NCI-H748 treated with DMSO at 0.1 percent for 48 hours (cell line): ENCODE measurements at regions not wholly inside any gene's neighbourhood (a gene's known extent, or its start where the extent isn't known, plus 50 kb on each side); places are given as distances from the start of the nearest gene placed in this dataset.

Source experiments
- DNase-seq: peaks from one replicate; lab custom pipeline; 2025; lab: John Stamatoyannopoulos, UW

DNA sequence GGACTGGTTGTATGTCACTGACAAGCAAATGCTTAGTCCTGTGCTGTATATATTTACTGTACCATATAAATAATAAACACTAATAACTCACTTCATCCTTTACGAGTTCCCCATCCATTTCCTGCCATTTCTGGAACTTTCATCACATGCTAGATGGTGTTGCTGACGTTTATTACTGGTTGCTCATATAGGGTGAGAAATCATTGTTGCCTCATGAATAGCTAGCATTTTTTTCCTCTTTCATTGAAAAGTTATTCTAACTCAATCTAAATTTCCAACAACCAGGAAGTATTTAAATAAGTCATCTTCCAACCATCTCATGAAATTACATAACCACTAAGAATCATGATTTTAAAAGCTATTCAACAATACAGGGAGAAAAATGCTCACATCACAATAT lies 88.6 kb upstream of the RCN1 start:
- DNase-seq: no peak

DNA sequence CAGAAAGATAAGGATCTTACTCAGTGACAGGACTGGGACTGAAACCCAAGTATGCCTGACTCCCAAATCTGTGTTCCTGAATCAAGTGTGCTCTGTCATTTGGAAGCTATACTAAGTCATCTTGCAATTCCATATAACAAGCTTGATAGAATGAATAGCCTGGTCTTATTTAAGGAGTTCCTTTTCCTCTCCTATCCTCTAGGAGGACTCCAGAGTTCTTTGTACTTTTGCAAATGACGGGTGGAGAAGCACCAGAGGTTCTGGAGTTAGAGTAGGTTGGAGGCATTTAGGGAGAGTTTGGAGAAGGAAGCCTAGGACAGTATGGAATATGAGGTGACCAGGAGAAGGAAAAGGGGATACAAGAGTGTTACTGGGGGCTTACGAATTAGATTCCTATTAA lies 92.9 kb upstream of the RCN1 start:
- no peak for DNase-seq

DNA sequence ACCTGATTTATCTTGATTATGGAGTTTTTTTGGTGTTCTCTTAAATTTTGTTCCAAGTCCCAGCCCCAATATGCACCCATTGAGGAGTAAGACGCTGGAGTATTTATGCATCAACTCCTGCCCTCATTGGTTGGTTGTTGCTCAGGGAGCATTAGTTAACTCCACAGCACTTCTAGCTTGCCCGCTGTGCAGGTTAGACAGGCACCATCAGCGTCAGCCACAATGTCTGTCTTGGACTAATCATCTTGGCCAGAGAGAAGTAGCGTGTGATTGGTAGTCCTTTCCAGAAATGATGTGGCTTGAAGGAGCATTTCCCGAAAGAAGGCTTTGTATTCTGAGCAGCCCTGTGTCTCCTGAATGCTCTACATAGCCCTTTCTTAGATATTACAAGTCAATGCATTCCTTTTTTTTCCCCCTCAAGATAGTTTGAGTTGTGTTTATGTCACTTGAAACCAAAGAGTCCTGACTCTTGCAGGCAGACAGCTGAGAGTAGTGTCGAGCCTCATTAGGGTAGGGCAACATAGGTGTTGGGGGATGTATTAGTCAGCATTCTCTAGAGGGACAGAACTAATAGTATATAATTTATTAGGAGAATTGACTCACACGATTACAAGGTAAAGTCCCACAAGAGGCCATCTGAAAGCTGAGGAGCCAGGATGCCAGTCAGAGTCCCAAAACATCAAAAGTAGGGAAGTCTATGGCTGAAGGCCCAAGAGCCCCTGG lies 94.6 kb upstream of the RCN1 start:
- DNase-seq: no peak

DNA sequence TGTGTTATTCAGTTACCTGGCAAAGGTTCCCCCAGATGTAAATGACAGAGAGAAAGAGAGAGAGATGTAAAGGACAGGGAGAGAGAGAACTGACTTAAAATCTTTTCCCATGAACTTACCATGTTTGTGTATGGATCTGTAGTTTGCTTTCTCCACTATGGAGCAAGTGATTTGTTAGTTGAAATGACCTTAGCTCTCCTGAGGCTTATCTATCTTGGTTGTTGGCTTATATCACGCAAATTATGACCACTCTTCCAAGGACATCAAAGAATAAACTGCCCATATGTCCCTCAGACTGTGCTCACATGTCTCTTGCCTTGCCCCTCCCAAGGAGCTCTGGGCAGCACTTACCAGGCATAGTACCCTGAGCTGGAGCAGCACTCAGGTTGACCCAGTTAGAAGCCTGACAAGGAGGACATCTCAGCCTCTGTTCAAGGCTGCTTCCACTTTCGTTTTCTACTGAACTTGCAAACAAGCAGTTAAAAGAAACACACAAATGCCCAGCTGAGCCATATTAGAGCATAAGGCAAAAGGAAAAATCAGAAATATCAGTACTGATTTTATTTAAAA lies 95.3 kb upstream of the RCN1 start:
- DNase-seq: no peak

DNA sequence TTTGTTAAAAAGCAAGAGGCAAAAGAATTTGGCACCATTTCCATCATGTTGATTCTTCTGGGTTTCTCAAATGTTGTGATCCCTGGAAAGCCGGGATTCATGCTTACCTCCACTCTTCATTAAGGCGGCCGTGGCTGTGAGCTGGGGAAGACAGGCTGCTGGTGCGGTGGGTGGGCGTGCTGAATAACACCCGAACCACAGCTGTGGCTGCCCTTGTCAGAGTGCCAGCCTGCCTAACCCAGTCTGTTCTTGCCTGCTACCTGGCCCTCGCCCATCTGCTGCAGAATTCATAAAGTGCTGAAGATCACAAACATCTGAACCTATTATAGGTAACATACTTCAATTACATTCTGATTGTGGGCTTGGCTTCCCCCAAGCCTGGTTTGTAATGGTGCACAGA lies 95.8 kb upstream of the RCN1 start:
- DNase-seq: no peak

DNA sequence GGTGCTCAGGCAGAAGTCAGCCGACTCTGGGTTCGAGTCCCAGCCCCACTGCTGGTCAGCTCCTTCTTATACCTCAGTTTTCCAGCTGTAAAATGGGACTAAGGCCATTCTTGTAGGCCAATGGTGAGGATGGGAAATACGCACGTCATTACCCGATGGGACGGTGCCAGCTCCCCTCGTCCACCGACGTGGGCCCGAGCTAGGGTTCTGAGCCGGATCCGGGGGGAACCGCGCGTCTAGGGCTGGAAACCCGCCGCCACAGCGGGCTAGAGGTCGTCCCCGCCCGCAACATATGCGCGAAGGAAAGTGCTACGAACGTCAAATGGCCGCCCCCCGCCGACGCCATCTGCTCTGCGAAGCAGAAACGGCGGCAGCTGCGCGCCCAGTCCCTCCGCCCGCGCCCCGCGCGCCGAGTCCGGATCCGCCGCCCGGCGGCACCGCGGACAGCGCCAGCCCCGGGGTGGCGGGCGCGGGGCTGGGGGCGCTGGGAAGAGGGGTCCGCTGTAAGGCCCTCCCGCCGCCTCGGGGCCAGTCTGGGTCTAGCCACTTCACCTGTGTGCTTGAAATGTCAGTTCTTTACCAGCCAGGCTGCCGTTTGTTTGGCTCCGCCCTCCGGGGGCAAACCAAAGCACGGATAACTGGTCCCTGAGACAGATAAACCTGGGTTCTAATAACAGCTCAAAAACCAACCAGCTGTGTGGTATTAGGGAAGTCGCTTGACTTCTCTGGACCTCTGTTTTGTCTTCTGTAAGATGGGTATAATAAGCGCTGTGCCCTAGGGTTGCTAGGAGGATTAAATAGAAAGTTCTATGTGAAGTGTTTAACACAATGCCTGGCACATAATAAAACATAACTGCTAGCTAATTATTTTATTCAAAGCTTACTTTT lies 103.5 kb upstream of the RCN1 start:
- DNase-seq: no peak

DNA sequence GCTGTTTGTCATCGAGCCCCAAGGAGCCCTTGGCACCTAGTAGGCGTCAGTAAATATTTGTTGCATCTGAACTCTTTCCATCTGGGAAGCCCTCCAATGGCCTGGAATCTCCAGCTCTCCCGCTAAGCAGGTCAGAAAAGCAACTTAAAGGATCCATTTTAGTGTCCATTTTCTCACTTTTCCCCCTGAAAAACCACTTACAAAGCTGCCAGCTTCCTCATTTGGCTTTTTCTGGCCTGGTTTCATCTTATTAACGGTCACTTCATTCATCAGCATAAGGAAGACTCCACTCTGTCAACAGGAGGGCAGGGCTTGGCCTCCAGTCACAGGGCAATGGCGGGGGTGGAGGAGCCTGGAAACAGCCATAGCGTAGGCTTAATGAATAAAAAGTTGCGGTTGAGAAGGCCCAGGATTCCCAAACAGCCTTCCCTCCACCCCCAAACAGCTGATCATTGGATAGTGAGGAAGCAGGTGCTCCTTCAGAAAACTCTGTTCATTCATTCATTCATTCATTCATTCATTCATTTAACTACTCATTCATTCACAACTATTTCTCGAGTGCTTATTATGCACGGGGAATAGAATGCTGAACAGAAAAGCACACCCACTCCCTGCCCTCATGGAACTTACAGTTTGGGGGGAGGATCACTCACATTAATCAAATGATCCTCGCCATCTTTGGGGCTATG lies 104.5 kb upstream of the RCN1 start:
- DNase-seq: no peak

DNA sequence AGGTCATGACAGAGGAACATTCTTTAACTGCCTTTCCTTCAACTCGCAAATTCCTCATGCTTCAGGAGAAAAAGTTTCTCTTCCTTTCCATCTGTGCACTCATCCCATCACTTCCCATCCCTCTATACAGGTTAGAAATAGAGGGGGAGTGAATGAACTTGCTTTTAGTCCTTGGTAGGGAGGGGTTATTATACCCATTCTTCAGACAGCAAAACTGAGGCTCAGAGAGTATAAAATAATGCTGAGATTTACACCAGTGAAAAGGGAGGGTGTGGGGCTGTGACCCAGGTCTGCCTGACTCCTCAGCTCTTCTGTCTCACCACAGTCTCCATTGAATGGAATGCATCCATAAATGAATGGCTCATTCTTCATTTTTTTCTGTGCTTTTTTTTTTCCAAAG lies 109.4 kb upstream of the RCN1 start:
- DNase-seq: no peak

DNA sequence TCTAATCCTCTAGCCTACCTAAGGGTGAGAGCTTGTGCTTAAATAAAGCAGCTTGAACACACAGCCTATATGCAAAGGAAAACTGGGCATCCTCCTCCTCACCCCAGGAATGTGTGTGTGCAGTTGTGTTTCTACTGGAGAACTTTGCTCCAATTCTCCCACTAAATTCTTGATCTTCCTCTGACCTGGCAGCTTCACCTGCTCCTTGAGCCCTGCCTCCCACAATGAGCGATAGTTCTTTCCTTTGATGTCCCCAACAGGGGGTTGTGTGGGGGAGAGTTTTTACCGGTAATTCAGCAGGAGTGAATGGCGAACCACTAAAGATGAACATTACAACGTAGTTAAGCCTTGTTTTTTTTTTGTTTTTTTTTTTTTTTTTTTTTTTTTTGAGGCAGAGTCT lies 113.5 kb upstream of the RCN1 start:
- DNase-seq: no peak

DNA sequence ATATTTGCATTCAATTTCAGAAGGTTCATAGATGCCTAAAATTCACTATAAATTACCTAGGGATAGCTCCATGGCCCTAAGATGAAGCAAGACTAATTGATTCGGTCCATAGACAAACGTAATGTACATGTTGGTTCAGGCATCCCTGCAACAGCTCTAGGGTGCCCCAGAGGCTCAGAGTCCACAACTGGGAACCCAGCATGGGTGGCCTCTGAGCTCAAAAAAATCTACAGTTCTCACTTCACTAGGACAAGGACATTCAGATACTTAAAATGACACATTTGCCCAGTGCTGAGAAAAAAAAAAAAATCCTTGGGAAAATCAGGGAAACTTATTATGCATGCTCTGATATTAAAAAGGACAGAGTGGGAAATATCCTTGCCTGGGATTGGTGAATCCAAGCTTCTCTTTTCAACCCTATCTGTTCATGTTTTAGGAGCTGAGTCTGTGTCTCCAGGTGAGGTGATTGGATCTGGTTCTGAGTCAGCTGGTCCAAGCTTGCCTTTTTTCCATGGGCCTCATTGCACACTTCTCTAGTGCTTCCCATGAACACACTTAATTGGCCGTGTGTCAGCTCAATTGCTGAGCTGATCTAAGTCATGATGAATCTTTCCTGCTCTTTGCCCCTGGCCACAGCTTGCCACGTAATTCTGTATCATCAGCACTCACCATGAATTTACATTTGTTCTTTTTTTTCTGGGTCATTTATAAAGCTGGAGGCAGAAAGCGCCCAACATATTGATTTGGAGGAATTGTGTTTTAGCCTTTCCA lies 116.3 kb upstream of the RCN1 start:
- no peak for DNase-seq

DNA sequence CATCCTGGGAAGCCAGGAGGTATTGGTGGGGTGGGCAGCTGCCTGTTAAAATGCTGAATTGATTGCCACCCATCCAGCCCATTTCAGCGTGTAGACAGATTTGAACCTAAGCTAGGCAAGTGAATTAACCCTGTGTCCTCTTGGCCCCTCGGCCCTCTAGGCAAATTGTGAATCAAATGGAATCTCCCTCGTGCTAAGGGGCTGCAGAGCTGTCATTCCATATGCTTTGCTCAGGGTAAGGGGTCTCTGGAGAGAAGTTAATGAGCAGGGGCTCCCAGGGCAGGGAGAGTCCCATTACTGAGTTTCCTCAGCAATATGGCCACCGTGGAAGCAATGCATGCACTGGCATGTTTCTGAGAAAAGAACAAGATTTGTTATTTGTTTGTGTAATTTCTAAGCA lies 117.7 kb upstream of the RCN1 start:
- no peak for DNase-seq

DNA sequence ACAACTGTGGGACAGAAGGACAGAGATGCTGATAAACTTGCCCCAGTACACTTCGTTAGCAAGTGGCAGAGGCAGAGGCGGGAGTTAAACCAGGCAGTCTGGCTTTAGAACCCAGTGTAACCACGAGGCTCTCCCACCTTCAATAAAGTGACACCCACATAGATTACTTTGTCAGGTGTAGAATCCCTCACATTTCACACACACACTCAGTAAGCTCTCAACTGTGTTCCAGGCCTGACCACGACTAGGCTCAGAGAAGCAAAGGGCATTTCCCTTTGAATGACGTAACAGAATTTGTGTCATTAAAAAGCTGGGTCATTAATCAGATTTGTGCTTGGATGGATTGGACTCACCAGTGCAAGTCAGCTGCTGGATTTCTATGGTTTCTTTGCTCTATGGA lies 118.3 kb upstream of the RCN1 start:
- DNase-seq: no peak

DNA sequence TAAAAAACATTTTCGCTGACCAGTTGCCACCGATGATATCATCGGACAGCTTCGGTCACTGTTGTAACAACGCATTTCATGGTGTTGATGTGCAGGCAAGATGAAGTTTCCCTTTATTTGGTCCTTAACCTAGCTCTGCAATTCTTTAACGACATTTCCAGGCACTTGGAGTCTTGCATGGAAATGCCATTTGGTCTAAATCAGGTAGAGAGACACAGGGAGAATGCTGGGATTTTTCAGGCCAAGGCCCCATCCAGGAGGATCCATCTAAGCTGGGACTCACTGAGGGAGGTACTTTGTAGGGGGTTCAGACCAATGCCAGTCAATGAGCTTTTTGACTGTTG lies 121.5 kb upstream of the RCN1 start:
- DNase-seq: no peak

DNA sequence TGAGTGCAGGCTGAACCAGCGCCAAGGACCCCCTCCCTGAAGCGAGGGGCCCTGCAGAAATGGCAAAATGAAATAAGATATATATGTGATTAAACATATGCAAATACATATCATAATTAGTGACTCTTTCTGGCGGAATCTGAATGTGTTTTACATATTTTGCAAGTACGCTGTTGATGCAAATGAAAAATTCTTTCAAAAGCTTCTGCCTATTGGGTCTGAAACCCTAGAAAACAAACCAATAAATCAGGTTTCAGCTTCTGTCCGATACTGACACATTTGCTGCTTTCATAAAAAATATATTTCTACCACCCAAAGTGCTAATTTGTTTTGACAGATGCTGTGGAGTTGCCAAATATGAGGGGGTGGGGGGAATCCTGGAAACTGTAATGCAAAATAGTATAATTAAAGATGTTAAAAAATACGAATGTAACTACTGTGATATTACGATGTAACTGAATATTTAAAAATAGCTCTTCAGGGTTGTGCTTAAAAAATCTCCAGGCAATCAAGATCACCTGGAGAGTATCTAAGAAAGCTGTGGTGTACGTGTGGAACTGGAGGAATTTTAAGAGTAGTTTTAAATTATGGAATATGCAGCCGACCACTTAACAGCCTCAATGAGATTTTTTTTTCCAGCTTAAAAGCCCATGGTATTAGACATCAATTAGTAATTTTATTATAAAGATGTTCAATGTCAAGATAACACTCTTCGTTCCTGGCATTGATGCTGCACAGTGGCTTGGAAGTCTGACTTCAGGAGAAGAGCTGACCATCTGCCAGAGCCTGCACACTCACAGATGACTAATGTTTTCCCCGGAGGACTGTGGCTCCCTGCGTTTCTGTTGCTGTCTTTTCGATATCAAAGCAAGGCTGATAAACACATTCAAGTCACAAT lies 122.2 kb upstream of the RCN1 start:
- no peak for DNase-seq

DNA sequence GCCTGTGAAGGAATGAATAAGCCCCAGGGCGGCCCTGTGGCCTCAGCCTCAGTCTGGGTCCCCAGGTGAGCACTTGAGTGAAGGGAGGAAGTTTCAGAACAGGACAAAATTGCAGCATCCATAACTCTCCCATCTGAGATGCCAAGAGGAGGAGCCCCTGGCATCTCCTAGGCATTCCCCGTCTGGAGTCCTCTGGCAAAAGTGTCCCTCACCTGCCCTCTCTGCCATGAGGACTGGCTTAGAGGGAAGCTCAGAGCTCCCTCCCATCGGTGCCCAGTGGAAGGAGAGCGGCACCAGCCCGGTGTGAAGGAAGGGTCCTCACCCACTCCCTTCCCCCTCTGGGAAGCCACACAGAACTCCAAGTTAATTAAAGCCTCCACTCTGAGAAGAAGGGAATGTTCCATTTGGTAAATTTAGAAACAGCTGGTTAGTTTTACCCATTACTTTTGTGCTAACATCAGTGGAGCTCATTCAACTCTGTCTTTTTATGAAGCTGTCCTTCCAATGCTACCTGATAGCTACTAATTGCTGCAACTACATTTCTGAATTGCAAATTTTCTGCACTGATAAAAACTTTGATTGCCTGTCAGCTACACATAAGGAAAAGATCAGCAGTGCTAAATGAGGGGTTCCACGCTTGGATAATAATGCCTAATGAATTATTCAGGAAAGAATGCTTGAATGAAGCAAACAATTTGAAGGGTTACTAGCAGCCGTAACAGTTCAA lies 123.3 kb upstream of the RCN1 start:
- no peak for DNase-seq

DNA sequence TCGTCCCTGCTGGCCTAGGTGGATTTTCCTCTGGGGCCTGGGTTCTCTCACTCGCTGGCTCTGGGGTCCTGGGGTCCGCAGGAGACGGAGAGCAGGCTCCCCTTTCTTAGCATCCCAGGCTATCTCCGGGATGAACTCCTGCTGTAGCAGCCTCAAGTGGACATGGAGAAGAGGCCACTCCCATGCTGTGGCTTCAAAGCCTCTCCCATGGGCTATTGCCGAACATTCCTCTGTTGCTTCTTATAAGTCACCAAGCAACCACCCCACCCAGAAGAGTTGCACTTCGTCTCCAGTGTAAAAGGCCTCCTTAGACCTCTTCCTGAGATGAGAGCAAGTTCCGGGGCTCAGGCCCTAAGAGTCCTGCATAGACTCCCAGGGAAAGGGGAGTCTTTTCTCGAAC lies 124.0 kb upstream of the RCN1 start:
- no peak for DNase-seq

DNA sequence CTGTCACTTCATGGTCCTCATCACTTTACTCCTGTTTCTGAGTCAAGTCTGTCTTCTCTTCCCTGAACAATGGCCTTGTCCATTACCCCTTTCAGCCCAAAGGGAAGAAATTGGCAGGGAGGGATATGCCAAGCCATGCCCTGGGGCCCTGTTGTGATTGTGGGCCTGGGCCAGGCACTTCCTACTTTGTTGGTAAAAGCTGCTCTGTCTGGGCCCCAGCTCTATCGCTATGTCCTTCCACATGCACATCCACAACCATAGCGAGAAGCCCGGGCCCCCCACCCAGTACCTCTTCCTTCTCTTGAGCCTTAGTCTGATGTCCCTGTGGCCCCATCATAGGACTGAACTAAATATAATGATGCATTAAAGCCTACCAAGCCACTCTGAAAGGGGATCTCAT lies 126.7 kb upstream of the RCN1 start:
- no peak for DNase-seq

DNA sequence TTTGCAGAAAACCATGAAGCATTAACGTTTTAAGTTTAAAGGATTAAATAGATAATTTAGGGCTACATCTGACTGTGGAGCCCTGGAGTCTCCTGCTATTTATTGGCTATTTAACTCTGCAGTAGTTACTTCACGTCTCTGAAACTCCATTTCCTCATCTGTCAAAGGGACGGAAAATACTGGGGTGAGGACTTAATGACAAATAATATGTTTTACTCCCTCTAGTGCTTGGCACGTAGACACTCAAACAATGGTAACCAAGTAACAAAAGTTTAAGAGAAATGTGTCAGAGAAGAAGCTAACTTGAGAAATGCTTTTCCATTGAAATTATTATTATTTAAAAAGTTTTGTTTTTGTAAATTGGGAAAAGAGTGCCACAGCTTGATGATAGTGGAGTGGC lies 130.7 kb upstream of the RCN1 start:
- DNase-seq: no peak

DNA sequence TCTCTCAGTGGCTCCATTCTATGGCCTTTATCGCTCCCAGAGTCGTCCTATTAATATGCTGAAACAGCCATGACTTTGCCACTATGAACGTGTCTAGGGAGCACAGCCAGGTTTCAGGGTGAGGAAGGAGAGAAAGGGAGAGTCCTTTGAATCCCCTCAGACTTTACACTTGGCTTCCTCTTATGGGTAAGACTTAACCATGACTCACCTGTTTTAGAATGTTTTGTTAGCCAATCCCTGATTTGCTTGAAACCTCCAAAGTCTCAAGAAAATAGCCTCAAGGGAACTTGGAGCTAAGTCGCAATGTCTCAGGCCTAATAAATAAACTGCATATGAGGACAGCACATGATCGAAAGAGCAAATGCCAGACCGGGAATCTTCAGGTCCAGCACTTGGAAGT lies 131.2 kb upstream of the RCN1 start:
- no peak for DNase-seq

DNA sequence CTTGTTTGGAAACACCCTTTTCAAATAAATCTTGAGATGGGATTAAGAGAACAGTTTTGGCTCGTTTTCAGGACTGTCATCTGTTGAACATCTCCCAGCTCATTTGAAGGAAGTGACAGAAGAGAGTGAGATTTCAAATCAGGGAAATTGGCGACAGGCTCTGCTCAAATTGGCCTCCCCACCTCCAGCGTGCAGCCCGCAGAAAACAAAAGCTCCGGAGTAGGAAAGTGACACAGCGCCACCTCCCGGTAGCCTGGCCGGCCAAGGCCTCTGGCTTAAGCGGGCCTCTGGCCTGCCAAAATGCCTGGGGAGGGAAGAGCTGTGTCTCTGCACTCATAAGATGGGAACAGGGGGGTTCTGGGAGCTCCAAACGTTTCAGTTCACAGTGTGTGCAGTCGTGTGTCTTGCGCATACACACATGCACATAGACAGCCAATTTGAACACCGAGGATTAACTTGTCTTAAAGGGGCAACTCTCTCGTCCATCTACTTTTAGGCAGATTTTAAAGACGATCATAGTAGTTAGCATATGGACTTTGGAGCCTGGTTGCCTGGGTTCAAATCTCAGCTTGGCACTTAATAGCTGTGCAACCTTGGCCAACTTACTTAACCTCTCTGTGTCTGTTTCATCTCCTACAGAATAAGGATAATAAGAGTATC lies 132.7 kb upstream of the RCN1 start:
- DNase-seq: no peak
